ENCODE measurements at regions not wholly inside any gene's neighbourhood (a gene's known extent, or its start where the extent isn't known, plus 50 kb on each side); places are given as distances from the start of the nearest gene placed in this dataset.

- no peak for DNase-seq (ENCODE audit: low read depth)
Observed at GRCh38 chr10:14468023-14468441, 137.3 kb upstream of the FRMD4A start.

GRCh38 chr10:14466257-14466656, 135.5 kb upstream of the FRMD4A start:
- DNase-seq (ENCODE audit: low read depth) = no peak

- no peak for DNase-seq (ENCODE audit: low read depth)
Observed at GRCh38 chr10:14460447-14460846, 129.7 kb upstream of the FRMD4A start.

GRCh38 chr10:14459665-14460064, 128.9 kb upstream of the FRMD4A start:
- no peak for DNase-seq (ENCODE audit: low read depth)

- DNase-seq (ENCODE audit: low read depth) = no peak
Observed at GRCh38 chr10:14456870-14457266, 126.1 kb upstream of the FRMD4A start.

GRCh38 chr10:14456218-14456869, 125.6 kb upstream of the FRMD4A start:
- DNase-seq (ENCODE audit: low read depth) = no peak

GRCh38 chr10:14454629-14455028, 123.9 kb upstream of the FRMD4A start:
- DNase-seq (ENCODE audit: low read depth) = no peak

GRCh38 chr10:14454206-14454605, 123.5 kb upstream of the FRMD4A start:
- DNase-seq (ENCODE audit: low read depth) = no peak

GRCh38 chr10:14453593-14453992, 122.9 kb upstream of the FRMD4A start:
- DNase-seq (ENCODE audit: low read depth) = no peak

GRCh38 chr10:14451341-14451740, 120.6 kb upstream of the FRMD4A start:
- DNase-seq (ENCODE audit: low read depth) = no peak

- DNase-seq (ENCODE audit: low read depth) = no peak
Observed at GRCh38 chr10:14450041-14450491, 119.3 kb upstream of the FRMD4A start.

- DNase-seq (ENCODE audit: low read depth) = no peak
Observed at GRCh38 chr10:14449293-14449815, 118.6 kb upstream of the FRMD4A start.

GRCh38 chr10:14448197-14448990, 117.7 kb upstream of the FRMD4A start:
- DNase-seq (ENCODE audit: low read depth) = no peak

GRCh38 chr10:14447094-14447839, 116.5 kb upstream of the FRMD4A start:
- no peak for DNase-seq (ENCODE audit: low read depth)

- DNase-seq (ENCODE audit: low read depth) = no peak
Observed at GRCh38 chr10:14439451-14440259, 108.9 kb upstream of the FRMD4A start.

- DNase-seq (ENCODE audit: low read depth) = no peak
Observed at GRCh38 chr10:14438576-14438975, 107.9 kb upstream of the FRMD4A start.

- DNase-seq (ENCODE audit: low read depth) = no peak
Observed at GRCh38 chr10:14438057-14438456, 107.3 kb upstream of the FRMD4A start.

GRCh38 chr10:14435976-14436632, 105.4 kb upstream of the FRMD4A start:
- DNase-seq (ENCODE audit: low read depth) = no peak

GRCh38 chr10:14433147-14433546, 102.4 kb upstream of the FRMD4A start:
- no peak for DNase-seq (ENCODE audit: low read depth)

- DNase-seq (ENCODE audit: low read depth) = no peak
Observed at GRCh38 chr10:14431868-14432267, 101.1 kb upstream of the FRMD4A start.

- DNase-seq (ENCODE audit: low read depth) = no peak
Observed at GRCh38 chr10:14429043-14429700, 98.4 kb upstream of the FRMD4A start.
